IPS-20b (cell line): ENCODE measurements at regions not wholly inside any gene's neighbourhood (a gene's known extent, or its start where the extent isn't known, plus 50 kb on each side); places are given as distances from the start of the nearest gene placed in this dataset.

Source experiments
- H3K27ac ChIP-seq: one replicate; pipeline ENCODE4 v1.5.1; 2013; ENCODE audit warnings: low read length
- H3K27me3 ChIP-seq: 2 replicates; pipeline ENCODE4 v1.6.1; 2013; ENCODE audit warnings: mild to moderate bottlenecking, low read length, inconsistent platforms; ENCODE audit not compliant: insufficient read depth
- H3K36me3 ChIP-seq: 2 replicates; pipeline ENCODE4 v1.6.1; 2013; ENCODE audit warnings: low read depth, mild to moderate bottlenecking, inconsistent platforms, low read length, moderate library complexity; ENCODE audit not compliant: insufficient read depth
- H3K4me1 ChIP-seq: 2 replicates; pipeline ENCODE4 v1.6.1; 2013; ENCODE audit warnings: mild to moderate bottlenecking, control low read depth, inconsistent platforms, low read length, moderate library complexity; ENCODE audit not compliant: insufficient read depth
- H3K4me3 ChIP-seq: 2 replicates; pipeline ENCODE4 v1.5.1; 2013; ENCODE audit warnings: mild to moderate bottlenecking, low read length, inconsistent platforms
- H3K9ac ChIP-seq: 2 replicates; pipeline ENCODE4 v1.6.1; 2013; ENCODE audit warnings: low read depth, mild to moderate bottlenecking, inconsistent platforms, low read length, moderate library complexity
- H3K9me3 ChIP-seq: 2 replicates; pipeline ENCODE4 v1.6.1; 2013; ENCODE audit warnings: mild to moderate bottlenecking, low read depth, low read length, inconsistent platforms; ENCODE audit not compliant: insufficient read depth

DNA sequence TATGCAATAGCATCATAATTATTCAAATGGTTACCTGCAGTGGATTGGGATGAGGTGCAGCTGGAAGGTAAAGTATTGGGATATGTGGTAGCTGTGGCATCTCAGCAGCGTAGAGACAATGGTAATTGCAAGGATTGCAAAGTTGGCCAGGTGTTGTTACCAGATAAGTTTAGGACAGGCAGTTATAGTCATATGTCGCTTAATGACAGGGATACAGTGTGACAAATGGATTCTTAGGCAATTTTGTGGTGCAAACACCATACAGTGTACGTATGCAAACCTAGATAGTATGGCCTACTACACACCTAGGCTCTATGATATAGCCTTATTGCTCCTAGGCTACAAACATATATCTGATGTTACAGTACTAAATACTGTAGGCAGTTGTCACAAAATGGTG, 163.5 kb upstream of the LYZL2 start:
- H3K27me3 ChIP-seq = no peaks in the 10 kb centered on the region; the same call in 1 of the 2 replicates
- H3K9me3 ChIP-seq = no peaks in the 10 kb centered on the region
- H3K9ac ChIP-seq = no peak overlapping the region
- H3K4me1 ChIP-seq = no peaks in the 10 kb centered on the region
- no peaks in the 10 kb centered on the region for H3K36me3 ChIP-seq
- no peak overlapping the region for H3K4me3 ChIP-seq
- H3K27ac ChIP-seq = no peak overlapping the region

DNA sequence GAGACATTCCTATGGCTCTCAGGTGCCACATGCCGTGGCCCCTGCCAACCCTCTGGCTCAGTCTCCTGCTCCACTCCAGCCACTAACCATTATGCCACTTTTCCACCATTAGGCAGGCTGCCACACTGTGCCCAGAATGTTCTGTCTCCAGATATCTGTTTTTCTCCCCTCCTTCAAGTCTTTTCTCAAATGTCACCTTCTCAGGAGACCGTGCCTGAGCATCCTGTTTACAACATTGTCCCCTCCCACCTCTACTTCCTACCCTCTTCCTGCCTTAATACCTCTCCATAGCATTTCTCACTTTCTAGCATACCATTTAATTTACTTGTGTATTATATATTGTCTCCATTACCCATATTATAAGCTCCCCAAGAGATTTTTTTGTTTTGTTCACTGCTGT, 162.5 kb upstream of the LYZL2 start:
- H3K4me1 ChIP-seq = no peaks in the 10 kb centered on the region
- no peaks in the 10 kb centered on the region for H3K36me3 ChIP-seq
- no peaks in the 10 kb centered on the region for H3K9me3 ChIP-seq
- H3K27me3 ChIP-seq = peaks cover 7% of the 10 kb centered on the region
- no peak overlapping the region for H3K4me3 ChIP-seq
- no peak overlapping the region for H3K9ac ChIP-seq
- no peak overlapping the region for H3K27ac ChIP-seq

DNA sequence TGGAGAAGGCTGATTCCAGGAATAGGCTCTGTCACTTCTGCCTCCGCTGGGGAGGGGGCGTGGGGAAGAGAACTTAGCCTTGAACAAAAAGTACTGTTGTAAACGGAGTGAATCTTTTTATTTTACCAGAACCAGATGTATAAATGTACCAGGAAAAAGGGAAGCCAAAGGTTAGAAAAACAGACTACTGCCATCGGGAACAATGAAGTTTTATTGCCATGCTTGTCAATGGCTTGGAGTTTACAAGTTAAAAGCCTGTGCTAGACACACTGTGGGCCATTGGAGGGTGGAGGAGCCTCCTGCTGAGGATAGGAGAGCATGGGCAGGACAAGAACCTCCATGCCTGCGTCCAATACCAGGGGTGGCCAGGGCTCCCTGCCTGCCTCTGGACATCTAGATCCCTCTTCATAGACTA, 161.7 kb upstream of the LYZL2 start:
- H3K27ac ChIP-seq = no peak overlapping the region
- no peaks in the 10 kb centered on the region for H3K9me3 ChIP-seq
- peaks cover 15% of the 10 kb centered on the region for H3K27me3 ChIP-seq
- no peaks in the 10 kb centered on the region for H3K4me1 ChIP-seq
- no peaks in the 10 kb centered on the region for H3K36me3 ChIP-seq
- no peak overlapping the region for H3K9ac ChIP-seq
- no peak overlapping the region for H3K4me3 ChIP-seq

DNA sequence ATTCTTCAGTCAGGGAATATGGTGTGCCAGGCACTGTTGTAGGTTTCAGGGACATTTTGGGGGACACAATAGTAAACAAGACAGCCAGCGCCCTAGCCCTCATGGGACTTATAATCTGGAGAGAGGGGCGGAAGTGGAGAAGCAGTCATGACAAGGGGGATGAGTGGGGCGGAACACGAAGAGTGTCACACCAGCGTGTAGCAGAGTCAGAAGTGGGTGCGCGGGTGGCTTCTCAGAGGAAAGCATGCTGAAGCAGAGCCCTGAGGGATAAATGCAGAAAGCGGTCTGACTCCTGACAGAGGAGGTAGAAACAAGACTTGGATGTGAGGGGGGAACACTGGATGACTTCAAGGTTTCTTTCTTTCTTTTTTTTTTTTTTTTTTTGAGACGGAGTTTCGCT, 160.3 kb upstream of the LYZL2 start:
- no peak overlapping the region for H3K4me3 ChIP-seq
- H3K36me3 ChIP-seq = no peaks in the 10 kb centered on the region
- peaks cover 22% of the 10 kb centered on the region for H3K27me3 ChIP-seq
- no peaks in the 10 kb centered on the region for H3K9me3 ChIP-seq
- no peak overlapping the region for H3K9ac ChIP-seq
- no peak overlapping the region for H3K27ac ChIP-seq
- H3K4me1 ChIP-seq = peaks cover 3% of the 10 kb centered on the region; the same call in 1 of the 2 replicates

DNA sequence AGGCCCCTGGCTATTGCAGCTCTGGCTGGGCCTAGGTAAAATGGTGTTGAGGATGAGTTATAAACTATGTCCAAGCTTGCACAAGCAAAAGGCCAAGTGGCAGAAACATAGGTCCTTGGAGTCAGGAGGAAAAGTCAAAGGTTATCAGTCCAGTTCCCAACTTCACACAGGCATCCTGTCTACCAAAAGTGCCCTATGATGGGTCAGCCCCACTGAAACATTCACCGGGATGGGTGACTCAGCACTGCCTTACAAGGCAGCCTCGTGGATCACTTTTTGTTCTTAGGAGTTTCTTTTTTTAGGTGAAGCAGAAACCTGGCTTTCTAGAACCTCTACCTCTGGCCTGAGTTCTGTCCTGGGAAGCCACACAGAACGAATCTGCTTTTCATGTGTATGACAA, 158.8 kb upstream of the LYZL2 start:
- Histone ChIP-seq H3K4me3 (no peak overlapping the region), H3K27ac (no peak overlapping the region), H3K4me1 (peaks cover 3% of the 10 kb centered on the region; the same call in 1 of the 2 replicates), H3K9ac (no peak overlapping the region), H3K36me3 (no peaks in the 10 kb centered on the region), H3K9me3 (no peaks in the 10 kb centered on the region), H3K27me3 (peaks cover 25% of the 10 kb centered on the region)

DNA sequence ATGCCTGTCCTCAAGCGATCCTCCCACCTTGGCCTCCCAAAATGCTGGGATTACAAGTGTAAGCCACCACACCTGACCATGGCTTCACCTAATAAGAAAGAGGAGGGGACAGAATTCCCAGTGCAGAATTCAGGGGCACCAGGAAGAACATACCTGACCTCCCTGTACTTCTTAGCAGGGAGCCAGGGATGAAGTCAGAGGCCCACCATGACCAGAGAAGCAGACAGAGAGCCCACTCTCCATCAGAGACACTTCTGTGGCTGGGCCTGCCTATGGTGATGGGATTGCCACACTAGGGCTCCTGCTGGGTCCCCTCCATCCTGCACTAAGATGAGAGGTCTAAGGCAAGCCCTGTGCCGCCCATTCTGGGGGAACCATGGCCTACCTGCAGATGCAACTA, 157.4 kb upstream of the LYZL2 start:
- H3K9me3 ChIP-seq = no peaks in the 10 kb centered on the region
- peaks cover 3% of the 10 kb centered on the region; the same call in 1 of the 2 replicates for H3K4me1 ChIP-seq
- H3K27ac ChIP-seq = no peak overlapping the region
- H3K9ac ChIP-seq = no peak overlapping the region
- H3K4me3 ChIP-seq = no peak overlapping the region
- H3K36me3 ChIP-seq = no peaks in the 10 kb centered on the region
- peaks cover 32% of the 10 kb centered on the region for H3K27me3 ChIP-seq

DNA sequence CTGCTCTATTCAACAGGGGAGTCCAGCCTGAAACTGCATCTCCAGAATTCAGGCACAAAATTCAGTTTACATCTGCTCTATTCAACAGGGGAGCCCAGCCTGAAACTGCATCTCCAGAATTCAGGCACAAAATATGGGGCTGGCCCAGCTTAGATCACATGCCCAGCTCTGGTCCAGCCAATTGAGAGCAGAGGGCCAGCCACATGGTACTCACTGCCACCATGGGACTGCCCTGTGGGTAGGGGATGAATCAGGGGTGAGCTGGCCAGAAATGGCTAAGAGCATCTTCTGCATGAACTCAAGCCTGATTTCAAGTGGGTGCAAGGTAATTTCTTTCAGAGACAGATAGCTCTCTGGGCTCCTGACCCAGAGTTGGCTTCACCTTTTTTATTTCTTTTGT, 156.6 kb upstream of the LYZL2 start:
- Histone ChIP-seq H3K27me3 (peaks cover 32% of the 10 kb centered on the region), H3K36me3 (no peaks in the 10 kb centered on the region), H3K27ac (no peak overlapping the region)

DNA sequence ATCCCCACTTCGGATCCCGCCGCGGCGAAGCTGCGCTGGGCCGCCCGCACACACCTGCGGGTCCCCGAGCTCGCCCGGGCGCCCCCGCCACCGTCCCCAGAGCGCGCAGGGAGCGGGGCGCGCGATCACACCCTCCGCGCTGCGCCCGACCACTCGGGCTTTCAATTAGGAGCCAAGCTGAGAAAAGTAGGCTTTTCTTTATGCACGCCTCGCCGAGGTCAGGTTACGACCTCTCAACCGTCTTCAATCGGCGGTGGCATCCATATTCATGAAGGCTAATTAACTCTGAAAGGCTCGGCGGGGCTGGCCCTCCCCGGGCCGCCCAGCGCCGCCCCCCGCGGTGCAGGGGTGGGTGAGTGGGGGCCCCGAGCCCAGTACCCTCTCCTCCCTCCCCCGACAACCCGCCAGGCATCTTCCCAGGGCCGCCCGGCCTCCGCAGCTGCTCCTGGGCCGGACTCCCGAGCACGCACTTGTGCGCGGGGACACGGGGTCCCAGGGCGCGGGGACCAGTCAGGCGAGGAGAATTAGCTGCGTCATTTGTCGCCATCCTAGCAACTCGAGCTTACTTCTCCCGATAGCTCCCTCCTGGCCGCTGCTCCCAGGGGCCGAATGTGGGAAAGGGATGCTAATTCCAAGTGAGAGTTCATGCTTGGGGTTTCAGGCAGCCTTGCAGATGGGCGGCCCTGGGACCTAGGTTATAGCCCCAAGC, 155.5 kb upstream of the LYZL2 start:
- peak overlapping the region; percentile 18 for H3K27ac ChIP-seq
- peaks cover 32% of the 10 kb centered on the region for H3K27me3 ChIP-seq

More for the DNA sequence above, 156.6 kb upstream of the LYZL2 start:
- Histone ChIP-seq H3K4me3 (no peak overlapping the region), H3K9me3 (no peaks in the 10 kb centered on the region), H3K4me1 (peaks cover 3% of the 10 kb centered on the region; the same call in 1 of the 2 replicates), H3K9ac (no peak overlapping the region)

DNA sequence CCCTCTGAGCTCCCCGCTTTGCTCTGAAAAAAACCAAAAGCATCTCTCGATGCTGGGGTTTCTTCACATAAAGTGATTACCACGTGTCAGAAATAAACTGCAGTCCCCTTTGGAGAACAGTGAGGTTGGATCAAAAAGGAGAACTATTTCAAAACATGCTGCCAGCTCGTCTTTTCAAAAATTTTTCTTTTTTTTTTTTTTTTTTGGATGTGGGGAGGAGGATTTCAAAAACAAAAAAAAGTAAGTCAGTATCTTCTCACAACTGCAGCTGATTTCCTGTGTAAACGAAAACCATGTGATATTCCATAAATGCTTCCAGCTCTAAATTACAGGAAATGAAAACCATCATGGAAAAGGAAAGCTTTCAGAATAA, 155.0 kb upstream of the LYZL2 start:
- Histone ChIP-seq H3K9ac (peak overlapping the region; percentile 78), H3K4me1 (peaks cover 3% of the 10 kb centered on the region; the same call in 1 of the 2 replicates), H3K4me3 (peak overlapping the region; percentile 76), H3K36me3 (no peaks in the 10 kb centered on the region), H3K9me3 (no peaks in the 10 kb centered on the region), H3K27ac (peak overlapping the region; percentile 18), H3K27me3 (peaks cover 32% of the 10 kb centered on the region)

More for the DNA sequence above, 155.5 kb upstream of the LYZL2 start:
- H3K4me3 ChIP-seq = peak overlapping the region; percentile 76
- H3K9me3 ChIP-seq = no peaks in the 10 kb centered on the region
- no peaks in the 10 kb centered on the region for H3K36me3 ChIP-seq
- H3K9ac ChIP-seq = peak overlapping the region; percentile 78
- H3K4me1 ChIP-seq = peaks cover 3% of the 10 kb centered on the region; the same call in 1 of the 2 replicates

DNA sequence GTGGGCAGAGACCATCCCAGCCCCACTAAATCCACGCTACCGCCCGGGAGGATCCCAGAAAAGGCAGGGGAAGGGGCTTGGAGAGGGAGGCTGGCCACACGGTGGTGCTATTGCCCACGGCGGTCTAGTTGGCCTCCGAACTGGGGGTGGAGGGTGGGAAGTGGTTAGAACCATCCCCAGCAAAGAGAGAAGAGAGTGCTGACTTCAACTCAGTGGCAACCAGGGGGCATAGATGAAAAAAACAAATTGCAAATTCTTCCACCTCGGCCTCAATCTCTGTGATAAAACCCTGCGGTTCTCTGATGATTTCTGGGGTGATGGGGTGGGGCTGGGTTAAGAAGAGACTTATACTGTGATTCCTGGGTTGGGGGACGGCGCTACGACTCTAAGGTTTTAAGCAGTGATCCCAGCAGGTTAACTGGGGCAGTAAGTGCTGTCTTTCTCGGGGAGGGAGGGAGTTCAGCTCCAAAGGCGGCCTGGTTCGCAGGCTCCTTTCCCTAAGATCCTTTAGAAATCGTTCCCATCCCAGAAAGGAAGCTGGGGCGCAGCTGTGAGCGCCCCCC, 154.5 kb upstream of the LYZL2 start:
- H3K27me3 ChIP-seq = peaks cover 32% of the 10 kb centered on the region
- H3K27ac ChIP-seq = peak overlapping the region; percentile 5

DNA sequence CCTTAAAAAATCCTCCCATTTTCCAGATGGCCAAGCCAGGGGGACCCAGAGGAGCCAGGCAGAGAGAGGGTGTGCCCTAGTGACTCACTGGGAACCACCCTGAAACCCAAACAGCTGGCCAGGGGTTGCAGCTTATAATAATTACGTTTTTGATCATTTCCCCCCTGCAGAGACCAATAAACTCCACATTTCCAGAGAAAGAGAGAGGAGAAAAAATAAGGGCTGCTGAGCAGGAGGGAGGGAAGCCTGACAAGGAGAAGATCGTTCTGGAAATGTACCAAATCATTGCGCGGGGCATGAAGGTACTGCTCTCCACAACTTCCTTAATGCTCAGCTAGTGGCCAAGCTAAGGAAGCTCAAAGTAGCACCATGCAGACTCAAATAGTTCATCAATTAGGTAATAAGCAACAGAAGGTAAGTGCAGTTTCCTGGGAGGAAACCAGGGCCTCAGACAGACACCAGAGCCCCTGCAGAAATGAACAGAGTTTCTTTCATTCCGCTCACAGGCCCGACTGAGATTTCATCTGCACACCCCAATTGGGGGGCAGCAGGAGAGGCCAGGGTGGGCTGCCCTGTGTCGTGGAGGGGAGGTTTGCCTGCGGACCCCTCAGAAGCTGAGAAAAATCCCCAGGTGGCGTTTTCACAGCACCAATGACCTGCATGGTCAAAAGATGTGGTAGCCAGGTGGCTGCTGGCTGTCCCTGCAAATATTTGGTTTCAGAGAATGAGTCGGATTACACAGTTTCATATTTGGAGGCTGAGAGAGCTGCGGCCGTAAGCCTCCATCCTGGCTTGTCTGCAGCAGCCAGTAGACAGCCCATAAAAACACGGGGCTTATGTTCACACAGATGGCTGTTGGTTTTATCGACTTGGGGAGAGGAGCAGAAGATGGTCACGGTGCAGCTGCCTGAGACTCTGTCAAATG, 153.2 kb upstream of the LYZL2 start:
- Histone ChIP-seq H3K27ac (no peak overlapping the region), H3K27me3 (peaks cover 32% of the 10 kb centered on the region), H3K9ac (no peak overlapping the region), H3K4me1 (peaks cover 3% of the 10 kb centered on the region; the same call in 1 of the 2 replicates), H3K9me3 (no peaks in the 10 kb centered on the region), H3K4me3 (no peak overlapping the region), H3K36me3 (no peaks in the 10 kb centered on the region)

More for the DNA sequence above, 154.5 kb upstream of the LYZL2 start:
- Histone ChIP-seq H3K4me3 (peak overlapping the region; percentile 76), H3K9ac (peak overlapping the region; percentile 78; the same call in 1 of the 2 replicates), H3K36me3 (no peaks in the 10 kb centered on the region), H3K4me1 (peaks cover 3% of the 10 kb centered on the region; the same call in 1 of the 2 replicates), H3K9me3 (no peaks in the 10 kb centered on the region)
